ENCODE measurements at regions not wholly inside any gene's neighbourhood (a gene's known extent, or its start where the extent isn't known, plus 50 kb on each side); places are given as distances from the start of the nearest gene placed in this dataset.
"Not testable (repeated sequence)": the region's sequence is repeated elsewhere in the genome, so short reads cannot be mapped to it uniquely, and the experiment has no call there.

- H3K27ac Mint-ChIP-seq, H3K4me3 Mint-ChIP-seq, DNase-seq, H3K4me1 Mint-ChIP-seq, H3K27me3 Mint-ChIP-seq, H3K36me3 Mint-ChIP-seq, H3K9me3 Mint-ChIP-seq, ATAC-seq, POLR2A ChIA-PET: not testable (repeated sequence)
Observed at GRCh38 chrY:18599606-18600005, 53.1 kb downstream of the HSFY1 start.

GRCh38 chrY:18601287-18601686 is 54.8 kb downstream of the HSFY1 start:
- H3K9me3 Mint-ChIP-seq, POLR2A ChIA-PET, DNase-seq, H3K4me1 Mint-ChIP-seq, H3K27ac Mint-ChIP-seq, H3K4me3 Mint-ChIP-seq, ATAC-seq, H3K36me3 Mint-ChIP-seq, H3K27me3 Mint-ChIP-seq: not testable (repeated sequence)

- POLR2A ChIA-PET, ATAC-seq, DNase-seq, H3K4me1 Mint-ChIP-seq, H3K27ac Mint-ChIP-seq, H3K27me3 Mint-ChIP-seq, H3K36me3 Mint-ChIP-seq, H3K9me3 Mint-ChIP-seq, H3K4me3 Mint-ChIP-seq: not testable (repeated sequence)
Observed at GRCh38 chrY:18606251-18606650, 59.7 kb downstream of the HSFY1 start.

GRCh38 chrY:18608205-18608604 is 61.7 kb downstream of the HSFY1 start:
- POLR2A ChIA-PET, H3K4me3 Mint-ChIP-seq, ATAC-seq: not testable (repeated sequence)

GRCh38 chrY:18615809-18616208 is 69.3 kb downstream of the HSFY1 start:
- H3K27ac Mint-ChIP-seq, H3K36me3 Mint-ChIP-seq, H3K4me3 Mint-ChIP-seq, ATAC-seq, POLR2A ChIA-PET, H3K27me3 Mint-ChIP-seq, DNase-seq, H3K9me3 Mint-ChIP-seq, H3K4me1 Mint-ChIP-seq: not testable (repeated sequence)

More at GRCh38 chrY:18608205-18608604, 61.7 kb downstream of the HSFY1 start:
- H3K36me3 Mint-ChIP-seq, H3K27ac Mint-ChIP-seq, H3K9me3 Mint-ChIP-seq, DNase-seq, H3K4me1 Mint-ChIP-seq, H3K27me3 Mint-ChIP-seq: not testable (repeated sequence)

- H3K27me3 Mint-ChIP-seq, H3K9me3 Mint-ChIP-seq, H3K27ac Mint-ChIP-seq, POLR2A ChIA-PET, H3K36me3 Mint-ChIP-seq, H3K4me1 Mint-ChIP-seq, ATAC-seq, DNase-seq, H3K4me3 Mint-ChIP-seq: not testable (repeated sequence)
Observed at GRCh38 chrY:18629805-18630516, 83.4 kb downstream of the HSFY1 start.

GRCh38 chrY:18630571-18630970 is 84.1 kb downstream of the HSFY1 start:
- H3K36me3 Mint-ChIP-seq, DNase-seq, ATAC-seq, H3K27ac Mint-ChIP-seq, H3K27me3 Mint-ChIP-seq, POLR2A ChIA-PET, H3K4me3 Mint-ChIP-seq, H3K4me1 Mint-ChIP-seq, H3K9me3 Mint-ChIP-seq: not testable (repeated sequence)

- H3K27me3 Mint-ChIP-seq, DNase-seq, H3K4me3 Mint-ChIP-seq, H3K9me3 Mint-ChIP-seq, ATAC-seq, H3K36me3 Mint-ChIP-seq, H3K27ac Mint-ChIP-seq, POLR2A ChIA-PET, H3K4me1 Mint-ChIP-seq: not testable (repeated sequence)
Observed at GRCh38 chrY:18631610-18632009, 85.1 kb downstream of the HSFY1 start.

- Mint-ChIP-seq H3K4me1 (no peaks in the 10 kb centered on the region), H3K27ac (no peak overlapping the region), H3K4me3 (no peak overlapping the region), H3K27me3 (peaks cover 2 to 18% (median 16%) of the 10 kb centered on the region in 5 donors), H3K9me3 (peaks cover 0 to 13% (median 0%) of the 10 kb centered on the region in 9 donors), H3K36me3 (no peaks in the 10 kb centered on the region)
- ATAC-seq: no peak
- POLR2A ChIA-PET: no interaction called here
- DNase-seq: no peak
Observed at GRCh38 chrY:18650746-18651145, 104.2 kb downstream of the HSFY1 start.

GRCh38 chrY:18664559-18664958 is 109.0 kb downstream of the HSFY2 start:
- no peak overlapping the region for H3K4me3 Mint-ChIP-seq
- no peak for ATAC-seq
- peaks cover 0 to 31% (median 5%) of the 10 kb centered on the region in 5 donors for H3K27me3 Mint-ChIP-seq
- POLR2A ChIA-PET: no interaction called here
- no peak for DNase-seq
- no peaks in the 10 kb centered on the region for H3K9me3 Mint-ChIP-seq
- H3K4me1 Mint-ChIP-seq: no peaks in the 10 kb centered on the region
- H3K27ac Mint-ChIP-seq: no peak overlapping the region
- H3K36me3 Mint-ChIP-seq: no peaks in the 10 kb centered on the region

- Mint-ChIP-seq H3K4me3 (no peak overlapping the region), H3K36me3 (no peaks in the 10 kb centered on the region), H3K27me3 (peaks cover 0 to 16% (median 0%) of the 10 kb centered on the region in 5 donors), H3K9me3 (no peaks in the 10 kb centered on the region), H3K27ac (no peak overlapping the region), H3K4me1 (no peaks in the 10 kb centered on the region)
- DNase-seq (peak in 1 of 10 donors; percentile 2), ATAC-seq (no peak)
- POLR2A ChIA-PET: no interaction called here
Observed at GRCh38 chrY:18669790-18670189, 103.7 kb downstream of the HSFY2 start.

- Mint-ChIP-seq H3K27ac (no peak overlapping the region), H3K27me3 (peaks cover 0 to 9% (median 0%) of the 10 kb centered on the region in 5 donors), H3K9me3 (no peaks in the 10 kb centered on the region), H3K4me3 (no peak overlapping the region), H3K36me3 (no peaks in the 10 kb centered on the region), H3K4me1 (no peaks in the 10 kb centered on the region)
- DNase-seq (no peak), ATAC-seq (no peak)
- POLR2A ChIA-PET: no interaction called here
Observed at GRCh38 chrY:18671970-18672369, 101.6 kb downstream of the HSFY2 start.

- H3K27ac Mint-ChIP-seq, H3K4me3 Mint-ChIP-seq, H3K4me1 Mint-ChIP-seq, POLR2A ChIA-PET, ATAC-seq, H3K9me3 Mint-ChIP-seq, DNase-seq, H3K36me3 Mint-ChIP-seq, H3K27me3 Mint-ChIP-seq: not testable (repeated sequence)
Observed at GRCh38 chrY:18686027-18686426, 87.5 kb downstream of the HSFY2 start.

- POLR2A ChIA-PET, H3K9me3 Mint-ChIP-seq, DNase-seq, H3K4me3 Mint-ChIP-seq, ATAC-seq, H3K27ac Mint-ChIP-seq, H3K27me3 Mint-ChIP-seq, H3K36me3 Mint-ChIP-seq, H3K4me1 Mint-ChIP-seq: not testable (repeated sequence)
Observed at GRCh38 chrY:18688362-18688761, 85.2 kb downstream of the HSFY2 start.

Data from naive thymus-derived CD8-positive, alpha-beta T cell (primary cell).